ENCODE measurements at regions not wholly inside any gene's neighbourhood (a gene's known extent, or its start where the extent isn't known, plus 50 kb on each side); places are given as distances from the start of the nearest gene placed in this dataset.
A peak's percentile ranks its signal among the peaks of the same experiment; 100 is the strongest.
"Not testable (repeated sequence)": the region's sequence is repeated elsewhere in the genome, so short reads cannot be mapped to it uniquely, and the experiment has no call there.

DNA sequence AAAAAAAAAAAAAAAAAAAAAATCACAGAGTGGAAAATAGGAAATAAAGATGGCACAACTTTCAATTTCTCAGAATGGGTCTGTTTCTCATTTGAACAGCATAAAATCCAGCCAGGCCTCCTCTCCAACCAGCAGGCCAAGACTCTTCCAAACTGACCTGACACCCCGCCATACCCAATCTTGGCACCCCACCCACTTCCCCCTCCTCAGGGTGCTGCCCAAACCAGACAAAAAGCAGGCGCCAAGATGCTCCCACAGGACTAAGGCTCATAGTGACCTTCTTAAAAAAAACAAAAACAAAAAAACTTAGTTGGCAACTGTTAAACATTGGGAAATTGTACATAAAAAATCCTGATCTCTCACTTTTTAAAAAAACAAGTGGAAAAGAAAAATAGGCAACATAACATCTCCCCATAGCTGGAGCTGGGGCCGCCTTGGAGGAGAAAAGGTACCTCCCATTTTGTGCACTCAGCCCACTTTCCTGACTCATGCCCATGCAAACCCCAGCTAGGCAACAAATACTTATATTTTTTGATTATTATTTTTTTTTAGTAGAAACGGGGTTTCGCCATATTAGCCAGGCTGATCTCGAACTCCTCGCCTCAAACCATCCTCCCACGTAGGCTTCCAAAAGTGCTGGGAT, 205.9 kb downstream of the NPIPA8 start:
- H3K27ac ChIP-seq; H3K4me1 ChIP-seq; H4K20me1 ChIP-seq; H3K9ac ChIP-seq; H3K9me3 ChIP-seq (replicated peaks in 1 of 11); H3K27me3 ChIP-seq; H3K36me3 ChIP-seq; H3K4me3 ChIP-seq; H3K4me2 ChIP-seq: not testable (repeated sequence)

DNA sequence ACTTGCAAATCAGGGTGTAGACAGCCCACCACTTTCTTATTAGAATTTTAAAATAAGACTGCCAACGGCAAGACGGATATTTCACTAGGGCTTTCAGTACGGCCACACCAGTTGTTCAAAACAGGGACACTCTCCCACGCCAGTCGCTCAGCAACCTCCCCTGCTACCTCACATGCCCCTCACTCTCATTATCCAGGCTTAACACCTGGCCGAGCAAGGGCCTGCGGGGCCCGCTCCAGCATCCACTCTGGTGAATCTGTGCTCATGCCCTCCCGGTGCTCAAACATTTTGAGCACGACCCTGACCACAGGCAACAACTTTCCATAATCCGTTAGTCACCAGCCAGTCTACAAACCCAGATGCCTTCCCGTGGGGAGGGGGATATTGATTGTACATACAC, 209.5 kb downstream of the NPIPA8 start:
- not testable (repeated sequence) for H3K4me2 ChIP-seq; H3K9ac ChIP-seq; H3K9me3 ChIP-seq (replicated peaks in 1 of 11); H3K27ac ChIP-seq; H4K20me1 ChIP-seq; H3K36me3 ChIP-seq; H3K4me1 ChIP-seq; H3K4me3 ChIP-seq; H3K27me3 ChIP-seq

DNA sequence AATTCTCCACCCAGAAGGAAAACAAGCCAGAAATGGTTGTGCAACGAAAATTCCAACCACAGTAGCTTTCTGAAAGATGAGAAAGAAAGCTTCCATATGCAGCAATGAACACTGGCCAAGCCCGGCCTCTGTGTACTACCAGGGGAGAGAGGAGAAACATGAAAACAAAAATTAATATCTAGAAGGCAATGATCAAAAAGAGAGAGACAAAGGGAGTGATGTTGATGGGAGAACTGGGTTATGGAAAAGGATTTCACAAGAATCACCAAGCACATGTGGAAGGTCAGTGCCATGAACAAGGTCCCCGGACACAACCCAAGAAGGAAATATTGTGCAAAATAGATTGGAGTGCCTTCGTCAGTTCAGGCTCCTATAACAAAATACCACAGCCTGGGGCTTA, 217.4 kb downstream of the NPIPA8 start:
- not testable (repeated sequence) for H3K9ac ChIP-seq; H3K27ac ChIP-seq; H3K4me3 ChIP-seq; H3K4me1 ChIP-seq; H4K20me1 ChIP-seq; H3K4me2 ChIP-seq; H3K9me3 ChIP-seq (replicated peaks in 1 of 11); H3K27me3 ChIP-seq; H3K36me3 ChIP-seq

DNA sequence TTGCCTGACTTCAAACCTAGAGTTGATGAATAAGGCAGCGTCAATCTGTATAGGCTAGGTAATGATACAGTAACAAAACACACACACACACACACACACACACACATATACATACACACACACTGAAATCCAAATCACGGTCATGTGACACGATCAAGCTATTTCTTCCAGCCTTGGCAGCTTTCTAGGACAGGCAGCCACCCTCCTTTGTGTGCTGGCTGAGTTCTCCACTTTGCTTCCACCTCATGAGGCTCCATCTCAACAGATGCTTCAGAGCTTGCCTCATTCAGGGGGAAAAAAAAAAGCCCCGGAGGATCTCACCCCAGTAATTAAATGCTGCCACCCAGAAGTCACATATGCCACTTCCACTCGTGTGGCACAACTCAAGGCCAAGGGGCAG, 217.9 kb downstream of the NPIPA8 start:
- H3K4me2 ChIP-seq; H3K27ac ChIP-seq; H4K20me1 ChIP-seq; H3K36me3 ChIP-seq; H3K27me3 ChIP-seq; H3K9ac ChIP-seq; H3K9me3 ChIP-seq (replicated peaks in 1 of 11); H3K4me1 ChIP-seq; H3K4me3 ChIP-seq: not testable (repeated sequence)

DNA sequence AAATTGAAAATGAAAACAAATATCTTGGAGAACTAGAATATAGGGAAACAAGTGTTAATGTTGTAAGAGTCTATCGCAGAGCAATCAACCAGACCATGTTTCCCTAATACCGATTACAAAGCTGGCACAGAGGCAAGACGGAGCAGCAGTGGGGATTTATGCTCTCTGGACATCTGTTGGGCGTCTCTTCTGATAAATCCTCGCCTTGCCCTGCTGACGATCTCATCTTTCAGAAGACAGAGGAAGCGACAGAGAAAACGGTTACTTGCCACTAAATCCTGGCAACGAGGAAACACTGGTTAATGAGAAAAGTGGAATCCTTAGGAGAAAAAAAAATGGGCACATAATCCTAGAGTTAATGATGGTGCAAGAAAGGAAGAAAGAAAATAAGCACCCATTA, 218.5 kb downstream of the NPIPA8 start:
- not testable (repeated sequence) for H3K27me3 ChIP-seq; H4K20me1 ChIP-seq; H3K4me3 ChIP-seq; H3K9ac ChIP-seq; H3K9me3 ChIP-seq (replicated peaks in 1 of 11); H3K27ac ChIP-seq; H3K4me1 ChIP-seq; H3K36me3 ChIP-seq
- H3K4me2 ChIP-seq = peak overlapping the region in 2 of 11 experiments; percentile 27 to 28; a peak in 1 of 22 replicates

DNA sequence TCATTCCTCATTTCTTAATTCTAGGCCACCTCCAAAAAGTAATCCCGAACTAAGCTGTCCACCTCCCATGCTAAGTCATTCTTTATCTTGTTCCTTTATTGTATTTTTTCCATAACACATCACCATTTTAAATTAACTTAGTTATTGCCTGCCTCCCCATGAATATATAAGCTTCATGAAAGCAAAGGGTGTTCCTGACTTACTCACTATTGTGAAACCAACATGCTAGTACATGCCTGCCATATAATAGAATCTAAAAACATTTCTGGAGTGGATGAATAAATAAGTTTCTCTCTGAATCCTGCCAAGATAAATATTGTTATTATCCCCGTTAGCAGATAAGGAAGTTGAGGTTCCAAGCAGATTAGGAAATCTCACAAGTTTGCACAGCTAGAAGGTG, 232.1 kb downstream of the NPIPA8 start:
- H3K4me3 ChIP-seq; H3K27me3 ChIP-seq; H3K9ac ChIP-seq; H3K4me2 ChIP-seq; H3K4me1 ChIP-seq; H3K9me3 ChIP-seq (replicated peaks in 1 of 11); H3K27ac ChIP-seq; H4K20me1 ChIP-seq; H3K36me3 ChIP-seq: not testable (repeated sequence)

DNA sequence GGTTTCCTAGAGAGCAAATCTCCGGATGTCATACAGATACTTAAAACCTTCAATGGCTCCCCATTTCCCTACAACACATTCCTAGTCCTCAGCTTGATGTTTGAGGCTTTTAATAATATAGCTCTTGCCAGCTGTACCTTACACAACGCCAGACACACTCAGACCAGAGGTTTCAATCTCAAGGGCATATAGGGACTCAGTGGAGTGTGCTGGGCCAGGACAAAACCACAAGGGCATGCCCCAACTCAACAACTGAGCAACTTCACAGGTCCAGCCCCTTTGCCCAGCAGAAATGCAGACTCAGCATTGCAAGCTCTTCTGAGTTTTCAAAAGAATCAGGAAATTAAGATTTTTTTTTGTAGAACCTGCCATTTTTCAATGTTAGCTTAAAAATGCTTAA, 235.5 kb downstream of the NPIPA8 start:
- not testable (repeated sequence) for H3K4me3 ChIP-seq; H3K9me3 ChIP-seq (replicated peaks in 1 of 11); H3K27ac ChIP-seq; H4K20me1 ChIP-seq; H3K27me3 ChIP-seq; H3K36me3 ChIP-seq; H3K4me2 ChIP-seq; H3K9ac ChIP-seq; H3K4me1 ChIP-seq

DNA sequence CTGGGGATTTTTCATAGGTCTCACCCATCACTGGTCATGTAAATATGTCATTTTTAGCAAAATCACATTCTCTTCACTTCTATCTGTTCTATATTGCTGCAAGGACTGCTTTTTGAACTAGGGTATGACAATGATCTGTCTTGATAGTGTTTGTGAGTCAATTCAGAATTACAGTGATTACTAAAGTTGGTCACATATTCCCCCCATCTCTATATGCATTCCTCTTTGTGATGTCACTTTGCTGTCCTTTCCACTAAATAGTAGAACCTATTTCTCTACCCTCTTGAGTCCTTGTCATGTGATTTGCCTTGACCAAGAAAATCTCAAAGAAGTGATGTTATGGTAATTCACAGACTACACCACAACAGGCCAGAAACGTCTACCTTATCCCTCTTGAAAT, 243.9 kb downstream of the NPIPA8 start:
- not testable (repeated sequence) for H3K4me3 ChIP-seq; H3K4me1 ChIP-seq; H3K27me3 ChIP-seq; H3K9ac ChIP-seq; H3K9me3 ChIP-seq (replicated peaks in 1 of 11); H3K36me3 ChIP-seq; H4K20me1 ChIP-seq; H3K27ac ChIP-seq; H3K4me2 ChIP-seq

DNA sequence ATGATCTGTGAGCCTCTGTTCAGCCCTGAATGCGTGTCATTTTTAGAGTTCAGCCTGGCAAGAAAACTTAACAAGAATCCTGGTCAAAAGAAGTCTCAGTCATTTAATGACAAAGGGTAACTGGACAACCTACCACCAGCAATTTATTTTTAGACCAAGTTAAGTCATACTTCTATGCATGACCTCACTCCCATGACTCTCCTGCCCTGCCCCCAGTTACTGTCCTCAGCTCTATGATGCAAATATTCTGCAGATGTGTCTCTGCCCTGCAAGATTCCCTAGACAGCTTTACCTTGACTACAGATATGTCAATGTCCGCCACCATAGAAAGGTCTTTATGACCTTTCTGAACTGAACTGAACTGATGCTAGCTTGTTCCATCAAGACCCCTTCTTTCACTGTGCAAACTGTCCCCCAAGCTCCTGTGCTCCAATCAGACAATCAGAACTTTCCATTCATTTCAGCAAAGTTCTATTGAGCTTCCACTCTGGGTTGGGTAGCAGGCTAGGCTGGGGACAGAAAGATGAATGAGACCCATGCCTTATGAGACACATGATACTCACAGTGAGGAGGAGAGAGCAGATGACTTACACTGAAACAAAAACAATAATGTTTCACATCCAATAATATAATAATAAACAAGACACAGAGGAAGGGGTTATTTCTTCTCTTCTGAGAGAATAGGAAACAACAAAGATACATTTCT, 255.7 kb downstream of the NPIPA8 start:
- H3K36me3 ChIP-seq; H3K27me3 ChIP-seq; H4K20me1 ChIP-seq; H3K9me3 ChIP-seq (replicated peaks in 1 of 11); H3K9ac ChIP-seq; H3K27ac ChIP-seq; H3K4me1 ChIP-seq; H3K4me3 ChIP-seq; H3K4me2 ChIP-seq: not testable (repeated sequence)

DNA sequence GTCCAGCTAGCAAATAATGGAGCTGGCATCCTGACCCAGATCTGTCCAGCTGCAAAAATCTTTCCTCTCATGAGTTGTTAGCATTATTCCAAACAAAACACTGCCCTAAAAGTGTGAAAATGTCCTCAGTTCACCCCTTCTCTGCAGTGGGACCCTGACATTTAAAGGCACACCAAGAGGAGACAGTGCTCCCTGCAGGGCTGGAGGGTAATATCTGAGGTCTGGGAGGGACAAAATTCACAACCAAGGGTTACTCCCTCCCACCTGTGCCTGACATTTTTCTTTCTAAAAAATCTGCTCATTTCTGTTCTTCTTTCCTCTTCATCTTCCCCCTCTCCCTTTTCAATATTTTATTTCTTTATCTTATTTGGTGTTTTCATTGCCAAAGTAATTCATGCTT, 258.6 kb downstream of the NPIPA8 start:
- not testable (repeated sequence) for H4K20me1 ChIP-seq; H3K4me1 ChIP-seq; H3K9me3 ChIP-seq (replicated peaks in 1 of 11); H3K36me3 ChIP-seq; H3K4me3 ChIP-seq; H3K27me3 ChIP-seq; H3K4me2 ChIP-seq; H3K9ac ChIP-seq; H3K27ac ChIP-seq

DNA sequence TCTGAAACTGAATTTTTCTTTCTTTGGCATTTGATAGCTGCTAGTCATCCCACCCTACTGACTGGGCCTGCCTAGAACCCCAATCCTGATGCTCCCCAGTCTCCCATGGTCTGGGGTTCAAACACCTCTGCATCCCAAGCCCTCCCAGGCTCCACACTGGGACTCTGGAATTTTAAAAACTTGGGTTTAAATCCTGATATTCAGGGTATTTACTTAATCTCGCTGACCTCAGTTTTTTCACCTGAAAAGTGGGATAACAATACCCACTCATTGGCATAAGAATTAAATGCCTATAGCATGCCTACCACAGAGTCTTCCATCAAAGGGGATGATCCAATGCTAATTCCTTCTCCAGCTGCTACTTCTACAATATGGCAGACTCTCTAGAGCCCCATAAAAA, 264.4 kb downstream of the NPIPA8 start:
- Histone ChIP-seq H3K27ac (no peak overlapping the region), H3K9me3 (replicated peaks in 1 of 11) (peaks cover 0 to 7% (median 0%) of the 10 kb centered on the region in 11 experiments; a peak in 3 of 22 replicates), H3K4me2 (no peak overlapping the region), H3K9ac (no peak overlapping the region), H3K36me3 (no peaks in the 10 kb centered on the region), H3K4me1 (no peaks in the 10 kb centered on the region), H4K20me1 (no peaks in the 10 kb centered on the region), H3K4me3 (no peak overlapping the region), H3K27me3 (no peaks in the 10 kb centered on the region)
- TF ChIP-seq Cebpa-rat (IDR thresholded peaks at IDR 0.05) = no peak
